ENCODE measurements at regions not wholly inside any gene's neighbourhood (a gene's known extent, or its start where the extent isn't known, plus 50 kb on each side); places are given as distances from the start of the nearest gene placed in this dataset.

GRCh38 chr1:53378061-53378460 lies 50.2 kb upstream of the LRP8 start:
- WGBS (ENCODE audit: insufficient coverage, low lambda C conversion rate) = no CpG with 5 or more reads among the region's 5 CpGs
- DNase-seq = no peak

DNA sequence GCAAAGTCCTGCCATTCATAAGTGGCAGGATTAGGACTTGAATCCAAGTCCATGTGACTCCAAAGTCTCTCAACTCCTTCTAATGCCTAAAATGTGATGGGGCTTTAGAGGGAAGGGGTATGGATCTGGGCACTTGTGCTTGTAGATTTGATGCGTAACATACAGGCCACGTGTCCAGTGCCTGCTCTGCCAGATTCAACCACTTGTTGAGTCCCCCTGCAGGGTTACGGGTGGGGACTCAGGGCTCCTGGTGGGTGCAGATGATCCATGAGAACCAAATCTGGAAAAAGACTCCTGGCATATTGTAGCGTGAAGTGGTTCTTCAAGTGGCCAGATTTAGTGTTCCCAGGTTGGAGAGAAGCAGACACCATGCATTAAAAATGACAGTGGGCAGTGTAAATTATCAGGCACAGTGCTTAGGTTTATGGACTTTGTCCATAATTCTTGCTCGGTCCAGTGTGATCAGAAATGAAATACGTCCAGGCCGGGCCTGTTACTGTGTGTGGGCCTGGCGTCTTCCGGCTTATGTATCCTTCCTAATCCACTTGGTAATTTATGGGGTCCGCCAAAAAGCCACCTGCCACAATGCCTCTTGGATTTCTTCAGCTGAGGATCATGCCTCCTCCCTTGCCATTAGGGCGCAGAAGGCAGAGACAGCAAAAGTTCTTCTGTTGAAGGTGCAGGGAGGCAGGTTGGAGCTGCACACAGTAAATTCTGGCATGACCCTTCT lies 51.2 kb upstream of the LRP8 start:
- Histone ChIP-seq H3K27me3 (ENCODE audit: control insufficient read depth, insufficient read depth, low read length) (peaks cover 2% of the 10 kb centered on the region), H3K36me3 (ENCODE audit: control insufficient read depth, insufficient read depth, low read length) (no peaks in the 10 kb centered on the region), H3K9me3 (ENCODE audit: control insufficient read depth, low read depth, low read length) (no peaks in the 10 kb centered on the region), H3K4me3 (ENCODE audit: low read length) (no peak overlapping the region), H3K27ac (ENCODE audit: low read length) (no peak overlapping the region), H3K4me1 (ENCODE audit: control insufficient read depth, insufficient read depth, low read length) (no peaks in the 10 kb centered on the region)
- WGBS (ENCODE audit: insufficient coverage, low lambda C conversion rate) = 100% methylated on average over 1 of the region's 11 CpGs
- DNase-seq = no peak

More at GRCh38 chr1:53378061-53378460, 50.2 kb upstream of the LRP8 start:
- no peak overlapping the region for H3K27ac ChIP-seq (ENCODE audit: low read length)
- no peaks in the 10 kb centered on the region for H3K4me1 ChIP-seq (ENCODE audit: control insufficient read depth, insufficient read depth, low read length)
- H3K36me3 ChIP-seq (ENCODE audit: control insufficient read depth, insufficient read depth, low read length) = no peaks in the 10 kb centered on the region
- H3K27me3 ChIP-seq (ENCODE audit: control insufficient read depth, insufficient read depth, low read length) = peaks cover 2% of the 10 kb centered on the region
- H3K9me3 ChIP-seq (ENCODE audit: control insufficient read depth, low read depth, low read length) = no peaks in the 10 kb centered on the region
- no peak overlapping the region for H3K4me3 ChIP-seq (ENCODE audit: low read length)

- Histone ChIP-seq H3K4me3 (ENCODE audit: low read length) (no peak overlapping the region), H3K9me3 (ENCODE audit: control insufficient read depth, low read depth, low read length) (no peaks in the 10 kb centered on the region), H3K4me1 (ENCODE audit: control insufficient read depth, insufficient read depth, low read length) (no peaks in the 10 kb centered on the region), H3K27ac (ENCODE audit: low read length) (no peak overlapping the region), H3K27me3 (ENCODE audit: control insufficient read depth, insufficient read depth, low read length) (peaks cover 2% of the 10 kb centered on the region), H3K36me3 (ENCODE audit: control insufficient read depth, insufficient read depth, low read length) (no peaks in the 10 kb centered on the region)
- no CpG with 5 or more reads among the region's 4 CpGs for WGBS (ENCODE audit: insufficient coverage, low lambda C conversion rate)
- DNase-seq = no peak
These were observed 51.8 kb upstream of the LRP8 start for GRCh38 chr1:53379662-53380002.

- Histone ChIP-seq H3K9me3 (ENCODE audit: control insufficient read depth, low read depth, low read length) (no peaks in the 10 kb centered on the region), H3K36me3 (ENCODE audit: control insufficient read depth, insufficient read depth, low read length) (no peaks in the 10 kb centered on the region), H3K4me1 (ENCODE audit: control insufficient read depth, insufficient read depth, low read length) (no peaks in the 10 kb centered on the region), H3K27me3 (ENCODE audit: control insufficient read depth, insufficient read depth, low read length) (peaks cover 2% of the 10 kb centered on the region), H3K4me3 (ENCODE audit: low read length) (no peak overlapping the region), H3K27ac (ENCODE audit: low read length) (no peak overlapping the region)
- WGBS (ENCODE audit: insufficient coverage, low lambda C conversion rate) = no CpG with 5 or more reads among the region's 5 CpGs
- DNase-seq = peak in 1 of 2 donors; percentile 24
These were observed 52.4 kb upstream of the LRP8 start for GRCh38 chr1:53380296-53380695.

DNA sequence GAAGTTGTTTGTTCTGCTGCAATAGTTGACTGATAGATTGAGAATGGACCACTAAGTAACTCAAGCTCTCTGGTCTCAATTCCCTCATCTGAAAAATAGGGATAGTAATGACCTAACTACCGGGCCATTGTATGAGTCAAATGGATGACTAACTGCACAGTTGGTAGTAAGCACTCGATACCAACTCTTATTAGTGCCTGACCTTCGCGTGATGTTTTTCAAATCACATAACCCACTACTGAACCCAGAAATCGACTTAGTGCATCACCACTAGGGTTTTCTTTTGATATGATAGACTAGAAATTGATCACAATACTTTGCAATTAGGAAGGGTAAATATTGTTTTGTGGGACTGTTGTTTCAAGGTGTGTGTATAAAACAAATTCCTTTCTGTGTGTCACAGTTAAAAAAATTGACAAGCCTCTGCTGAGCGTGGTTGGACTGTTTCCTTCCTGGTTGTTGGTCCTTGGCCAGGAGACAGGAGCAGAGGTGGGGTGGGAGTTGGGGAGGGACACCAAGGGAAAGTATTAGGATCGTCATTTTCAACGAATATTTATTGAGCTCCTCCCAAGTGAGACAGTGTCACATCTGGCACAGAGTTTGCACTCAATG lies 54.0 kb upstream of the LRP8 start:
- Histone ChIP-seq H3K9me3 (ENCODE audit: control insufficient read depth, low read depth, low read length) (no peaks in the 10 kb centered on the region), H3K4me3 (ENCODE audit: low read length) (no peak overlapping the region), H3K4me1 (ENCODE audit: control insufficient read depth, insufficient read depth, low read length) (no peaks in the 10 kb centered on the region), H3K27me3 (ENCODE audit: control insufficient read depth, insufficient read depth, low read length) (peaks cover 2% of the 10 kb centered on the region), H3K27ac (ENCODE audit: low read length) (no peak overlapping the region), H3K36me3 (ENCODE audit: control insufficient read depth, insufficient read depth, low read length) (no peaks in the 10 kb centered on the region)
- no peak for DNase-seq
- 83% methylated on average over 1 of the region's 8 CpGs for WGBS (ENCODE audit: insufficient coverage, low lambda C conversion rate)

DNA sequence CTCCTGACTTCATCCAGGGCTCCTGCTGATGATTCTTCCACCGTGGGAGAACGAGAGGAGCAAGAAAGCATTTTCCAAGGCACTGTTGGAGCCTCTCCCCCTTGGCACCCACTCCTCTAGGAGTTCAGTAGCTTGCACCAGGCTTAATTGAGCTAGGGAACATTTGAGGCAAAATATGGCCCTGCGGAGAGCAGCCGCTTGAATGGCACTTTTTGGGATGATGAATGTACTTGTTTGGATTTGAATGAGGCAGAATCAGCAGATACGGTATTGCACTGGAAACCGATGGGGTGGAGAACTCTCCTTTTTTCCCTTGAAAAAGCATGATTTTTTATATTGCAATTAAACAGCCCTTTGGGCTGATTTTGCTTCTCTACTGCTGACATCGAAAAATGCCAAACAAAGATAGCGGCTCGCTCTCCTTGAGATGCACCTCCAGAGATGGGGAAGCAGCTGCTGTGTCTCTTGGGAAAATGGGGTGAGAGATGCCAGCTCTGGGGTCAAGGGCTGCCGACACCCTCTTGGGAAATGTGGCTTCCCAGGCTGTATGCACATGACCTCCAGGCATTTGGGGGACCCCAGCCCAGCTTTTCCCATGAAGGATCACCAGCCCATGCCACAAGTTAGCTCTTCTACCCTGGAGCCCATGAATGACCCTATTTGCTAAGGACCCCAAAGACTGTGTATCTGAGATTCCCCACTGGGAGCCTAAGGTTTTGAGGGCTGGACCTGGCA lies 55.4 kb upstream of the LRP8 start:
- Histone ChIP-seq H3K9me3 (ENCODE audit: control insufficient read depth, low read depth, low read length) (no peaks in the 10 kb centered on the region), H3K4me1 (ENCODE audit: control insufficient read depth, insufficient read depth, low read length) (no peaks in the 10 kb centered on the region), H3K36me3 (ENCODE audit: control insufficient read depth, insufficient read depth, low read length) (no peaks in the 10 kb centered on the region), H3K27me3 (ENCODE audit: control insufficient read depth, insufficient read depth, low read length) (peaks cover 2% of the 10 kb centered on the region), H3K4me3 (ENCODE audit: low read length) (no peak overlapping the region), H3K27ac (ENCODE audit: low read length) (no peak overlapping the region)
- no CpG with 5 or more reads among the region's 10 CpGs for WGBS (ENCODE audit: insufficient coverage, low lambda C conversion rate)
- DNase-seq = no peak

DNA sequence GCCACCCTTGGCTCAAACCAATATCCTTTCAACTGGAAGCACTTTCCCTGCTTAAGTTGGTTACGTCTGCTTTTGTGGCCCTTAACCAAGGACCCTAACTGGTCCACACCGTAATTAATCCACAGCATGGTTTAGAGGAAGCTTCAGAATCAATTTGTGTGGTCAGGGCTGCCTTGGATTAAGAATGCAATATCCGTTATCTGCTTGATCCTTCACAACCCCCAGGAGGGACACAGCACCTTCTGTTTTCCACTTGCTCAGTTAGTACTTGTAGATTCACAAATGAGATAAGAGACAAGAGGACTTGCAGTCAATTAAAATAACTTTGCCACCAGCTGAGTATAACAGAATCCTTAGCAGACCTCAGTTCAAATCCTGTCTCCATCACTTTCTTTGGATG lies 56.9 kb upstream of the LRP8 start:
- H3K4me3 ChIP-seq (ENCODE audit: low read length) = no peak overlapping the region
- H3K27ac ChIP-seq (ENCODE audit: low read length) = no peak overlapping the region
- H3K27me3 ChIP-seq (ENCODE audit: control insufficient read depth, insufficient read depth, low read length) = peaks cover 2% of the 10 kb centered on the region
- no peaks in the 10 kb centered on the region for H3K9me3 ChIP-seq (ENCODE audit: control insufficient read depth, low read depth, low read length)
- no peak for DNase-seq
- no peaks in the 10 kb centered on the region for H3K36me3 ChIP-seq (ENCODE audit: control insufficient read depth, insufficient read depth, low read length)
- no peaks in the 10 kb centered on the region for H3K4me1 ChIP-seq (ENCODE audit: control insufficient read depth, insufficient read depth, low read length)
- WGBS (ENCODE audit: insufficient coverage, low lambda C conversion rate) = no CpG with 5 or more reads among the region's 3 CpGs

DNA sequence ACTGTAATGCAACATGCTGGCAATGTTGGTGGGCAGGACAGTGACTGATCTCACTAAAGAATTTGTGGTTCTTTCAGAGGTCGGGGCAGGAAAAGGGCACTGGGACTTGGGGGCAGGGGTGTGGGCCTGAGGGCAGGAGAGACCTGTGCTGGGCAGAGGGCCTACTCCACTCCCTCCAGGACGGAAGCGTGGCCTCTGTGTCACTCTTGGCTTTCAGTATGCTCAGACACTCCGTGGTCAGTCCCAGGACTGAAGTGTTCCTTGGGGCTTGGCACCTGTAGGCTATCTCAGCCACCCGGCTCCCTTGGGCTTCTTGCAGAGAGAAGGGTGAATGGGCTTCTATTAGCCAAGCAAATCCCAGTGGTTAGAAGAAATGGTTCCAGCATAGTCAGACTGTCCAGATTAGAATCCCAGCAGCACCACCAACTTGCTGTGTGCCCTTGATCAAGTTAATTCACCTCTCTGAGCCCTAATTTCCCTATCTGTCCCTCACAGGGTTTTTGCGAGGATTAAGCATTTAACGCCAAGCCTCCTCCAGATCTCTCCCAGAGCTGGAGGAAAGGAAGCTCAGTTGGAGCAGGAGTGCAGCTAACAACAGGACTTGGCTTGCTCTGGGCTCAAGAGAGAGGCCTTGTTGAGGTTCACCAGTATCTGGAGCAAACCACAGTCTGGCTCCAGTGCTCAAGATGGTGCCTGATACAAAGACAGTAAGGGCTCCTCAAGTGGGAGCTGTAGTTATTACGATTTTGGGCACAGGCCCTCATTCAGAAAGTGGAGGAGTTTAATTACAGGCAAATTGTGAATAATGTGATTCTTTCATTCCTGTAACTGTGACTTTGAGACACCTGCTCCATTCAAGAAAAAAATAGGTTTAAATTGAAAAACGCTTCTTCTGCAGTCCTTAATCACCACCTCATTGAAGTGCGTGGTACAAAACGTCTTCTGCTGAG lies 57.7 kb upstream of the LRP8 start:
- Histone ChIP-seq H3K4me1 (ENCODE audit: control insufficient read depth, insufficient read depth, low read length) (no peaks in the 10 kb centered on the region), H3K27me3 (ENCODE audit: control insufficient read depth, insufficient read depth, low read length) (peaks cover 2% of the 10 kb centered on the region), H3K9me3 (ENCODE audit: control insufficient read depth, low read depth, low read length) (no peaks in the 10 kb centered on the region), H3K36me3 (ENCODE audit: control insufficient read depth, insufficient read depth, low read length) (no peaks in the 10 kb centered on the region), H3K27ac (ENCODE audit: low read length) (no peak overlapping the region), H3K4me3 (ENCODE audit: low read length) (no peak overlapping the region)
- WGBS (ENCODE audit: insufficient coverage, low lambda C conversion rate) = 93% methylated on average over 2 of the region's 11 CpGs
- no peak for DNase-seq

GRCh38 chr1:53388963-53389362 lies 61.1 kb upstream of the LRP8 start:
- DNase-seq = no peak
- Histone ChIP-seq H3K27me3 (ENCODE audit: control insufficient read depth, insufficient read depth, low read length) (no peaks in the 10 kb centered on the region), H3K27ac (ENCODE audit: low read length) (no peak overlapping the region), H3K9me3 (ENCODE audit: control insufficient read depth, low read depth, low read length) (no peaks in the 10 kb centered on the region), H3K4me3 (ENCODE audit: low read length) (no peak overlapping the region), H3K36me3 (ENCODE audit: control insufficient read depth, insufficient read depth, low read length) (no peaks in the 10 kb centered on the region), H3K4me1 (ENCODE audit: control insufficient read depth, insufficient read depth, low read length) (no peaks in the 10 kb centered on the region)
- WGBS (ENCODE audit: insufficient coverage, low lambda C conversion rate) = no CpG with 5 or more reads among the region's 4 CpGs

DNA sequence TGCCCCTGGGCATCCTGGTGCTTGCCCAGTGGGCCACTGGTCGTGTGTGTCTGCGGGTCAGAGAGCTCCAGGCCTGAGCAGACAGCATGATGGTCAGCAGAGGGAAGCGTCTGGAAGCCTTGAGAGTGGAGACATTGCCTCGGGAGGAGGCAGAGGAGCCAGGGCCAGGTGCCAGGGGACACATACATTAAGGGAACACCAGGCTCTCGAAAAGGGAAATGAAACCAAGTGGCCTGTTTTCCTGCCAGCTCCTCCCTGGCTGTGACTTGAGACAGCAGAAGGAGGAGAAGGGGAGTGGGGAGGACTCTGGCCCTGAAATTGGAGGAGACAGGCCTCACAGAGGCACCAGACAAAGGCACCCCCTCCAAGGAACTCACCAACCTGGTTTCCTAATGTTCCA lies 62.4 kb upstream of the LRP8 start:
- peak in 1 of 2 donors; percentile 50 for DNase-seq
- H3K36me3 ChIP-seq (ENCODE audit: control insufficient read depth, insufficient read depth, low read length) = no peaks in the 10 kb centered on the region
- WGBS (ENCODE audit: insufficient coverage, low lambda C conversion rate) = no CpG with 5 or more reads among the region's 5 CpGs
- no peak overlapping the region for H3K27ac ChIP-seq (ENCODE audit: low read length)
- no peaks in the 10 kb centered on the region for H3K4me1 ChIP-seq (ENCODE audit: control insufficient read depth, insufficient read depth, low read length)
- no peaks in the 10 kb centered on the region for H3K9me3 ChIP-seq (ENCODE audit: control insufficient read depth, low read depth, low read length)
- no peak overlapping the region for H3K4me3 ChIP-seq (ENCODE audit: low read length)
- no peaks in the 10 kb centered on the region for H3K27me3 ChIP-seq (ENCODE audit: control insufficient read depth, insufficient read depth, low read length)
